ENCODE measurements at regions not wholly inside any gene's neighbourhood (a gene's known extent, or its start where the extent isn't known, plus 50 kb on each side); places are given as distances from the start of the nearest gene placed in this dataset.

GRCh38 chr22:48379371-48379770 is 1448.3 kb downstream of the BRD1 start:
- no peak for DNase-seq (ENCODE audit: insufficient read length, low spot score)
- FAIRE-seq, result no peak

- DNase-seq (ENCODE audit: insufficient read length, low spot score) (no peak), FAIRE-seq (no peak)
Observed at GRCh38 chr22:48378673-48379072, 1449.0 kb downstream of the BRD1 start.

- DNase-seq (ENCODE audit: insufficient read length, low spot score) (no peak), FAIRE-seq (no peak)
Observed at GRCh38 chr22:48376936-48377712, 1450.5 kb downstream of the BRD1 start.

GRCh38 chr22:48376428-48376827 is 1451.2 kb downstream of the BRD1 start:
- FAIRE-seq, result no peak
- no peak for DNase-seq (ENCODE audit: insufficient read length, low spot score)

GRCh38 chr22:48373626-48374173 is 1454.0 kb downstream of the BRD1 start:
- FAIRE-seq (no peak), DNase-seq (ENCODE audit: insufficient read length, low spot score) (no peak)

GRCh38 chr22:48372390-48372789 is 1455.3 kb downstream of the BRD1 start:
- DNase-seq (ENCODE audit: insufficient read length, low spot score), result no peak
- no peak for FAIRE-seq

GRCh38 chr22:48371391-48371790 is 1456.3 kb downstream of the BRD1 start:
- FAIRE-seq (no peak), DNase-seq (ENCODE audit: insufficient read length, low spot score) (no peak)

- DNase-seq (ENCODE audit: insufficient read length, low spot score), result no peak
Observed at GRCh38 chr22:48370508-48371325, 1457.0 kb downstream of the BRD1 start.

GRCh38 chr22:48369789-48370507 is 1457.7 kb downstream of the BRD1 start:
- DNase-seq (ENCODE audit: insufficient read length, low spot score) (no peak), FAIRE-seq (no peak)

More at GRCh38 chr22:48370508-48371325, 1457.0 kb downstream of the BRD1 start:
- no peak for FAIRE-seq

- FAIRE-seq (no peak), DNase-seq (ENCODE audit: insufficient read length, low spot score) (no peak)
Observed at GRCh38 chr22:48368975-48369525, 1458.6 kb downstream of the BRD1 start.

- no peak for DNase-seq (ENCODE audit: insufficient read length, low spot score)
Observed at GRCh38 chr22:48367731-48368130, 1459.9 kb downstream of the BRD1 start.

GRCh38 chr22:48366591-48366990 is 1461.1 kb downstream of the BRD1 start:
- FAIRE-seq, result no peak
- DNase-seq (ENCODE audit: insufficient read length, low spot score), result no peak

More at GRCh38 chr22:48367731-48368130, 1459.9 kb downstream of the BRD1 start:
- FAIRE-seq, result no peak

- DNase-seq (ENCODE audit: insufficient read length, low spot score), result no peak
- no peak for FAIRE-seq
Observed at GRCh38 chr22:48366056-48366455, 1461.6 kb downstream of the BRD1 start.

- DNase-seq (ENCODE audit: insufficient read length, low spot score) (no peak), FAIRE-seq (no peak)
Observed at GRCh38 chr22:48365386-48365785, 1462.3 kb downstream of the BRD1 start.

GRCh38 chr22:48362721-48363404 is 1464.8 kb downstream of the BRD1 start:
- FAIRE-seq, result no peak

GRCh38 chr22:48361099-48361639 is 1466.5 kb downstream of the BRD1 start:
- FAIRE-seq (no peak), DNase-seq (ENCODE audit: insufficient read length, low spot score) (no peak)

More at GRCh38 chr22:48362721-48363404, 1464.8 kb downstream of the BRD1 start:
- DNase-seq (ENCODE audit: insufficient read length, low spot score), result no peak

- FAIRE-seq (no peak), DNase-seq (ENCODE audit: insufficient read length, low spot score) (no peak)
Observed at GRCh38 chr22:48359613-48359965, 1468.1 kb downstream of the BRD1 start.

- no peak for DNase-seq (ENCODE audit: insufficient read length, low spot score)
- no peak for FAIRE-seq
Observed at GRCh38 chr22:48358886-48359612, 1468.6 kb downstream of the BRD1 start.

GRCh38 chr22:48357961-48358360 is 1469.7 kb downstream of the BRD1 start:
- FAIRE-seq (no peak), DNase-seq (ENCODE audit: insufficient read length, low spot score) (no peak)

All from HTR-8/SVneo (cell line).